NCI-H2107 (cell line): ENCODE measurements at regions not wholly inside any gene's neighbourhood (a gene's known extent, or its start where the extent isn't known, plus 50 kb on each side); places are given as distances from the start of the nearest gene placed in this dataset.
"Not testable (repeated sequence)": the region's sequence is repeated elsewhere in the genome, so short reads cannot be mapped to it uniquely, and the experiment has no call there.

Experiments used
- DNase-seq: peaks from one replicate; lab custom pipeline; 2025; lab: John Stamatoyannopoulos, UW

DNA sequence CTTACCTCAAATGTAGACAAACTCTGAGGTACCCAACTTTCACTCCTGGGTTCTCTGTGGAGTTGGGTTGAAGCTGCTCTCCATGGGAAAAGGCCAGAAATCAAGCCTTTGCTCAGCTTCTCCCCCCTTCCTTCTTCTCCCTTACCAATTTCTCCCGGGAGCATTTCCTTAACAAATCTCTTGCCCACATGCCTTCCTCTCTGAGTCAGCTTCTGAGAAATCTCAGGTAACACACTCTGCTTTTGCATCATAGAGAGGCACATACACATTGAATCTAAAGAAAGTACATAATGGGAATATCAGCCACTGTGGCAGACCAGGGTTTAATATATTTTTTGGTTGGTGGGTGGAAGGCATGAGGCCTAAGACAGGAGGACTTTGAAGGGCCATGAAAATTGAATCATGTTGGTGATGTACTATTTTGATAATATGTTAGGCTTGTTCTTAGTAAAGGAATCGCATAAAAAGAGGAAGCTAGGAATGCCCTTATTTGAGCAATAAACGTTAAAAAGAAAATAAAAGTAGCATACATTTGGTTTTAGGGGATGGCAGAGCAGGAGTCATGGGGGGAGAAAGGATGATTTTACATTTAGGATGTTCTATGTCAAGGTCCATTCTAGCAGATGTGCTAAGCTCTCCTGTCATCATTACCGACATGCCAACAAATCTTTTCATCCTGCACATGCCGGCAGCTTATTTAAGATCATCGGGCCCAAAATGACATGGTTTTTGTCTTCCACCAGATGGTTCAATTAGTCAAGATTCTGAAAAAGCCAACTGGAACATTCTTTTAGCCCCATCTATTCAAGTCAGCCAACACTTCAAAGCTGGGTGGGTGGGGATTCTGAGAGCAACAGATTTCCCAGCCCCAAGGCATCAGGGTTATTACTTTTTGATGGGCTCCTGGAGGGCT, 199.5 kb upstream of the CLINT1 start:
- no peak for DNase-seq

DNA sequence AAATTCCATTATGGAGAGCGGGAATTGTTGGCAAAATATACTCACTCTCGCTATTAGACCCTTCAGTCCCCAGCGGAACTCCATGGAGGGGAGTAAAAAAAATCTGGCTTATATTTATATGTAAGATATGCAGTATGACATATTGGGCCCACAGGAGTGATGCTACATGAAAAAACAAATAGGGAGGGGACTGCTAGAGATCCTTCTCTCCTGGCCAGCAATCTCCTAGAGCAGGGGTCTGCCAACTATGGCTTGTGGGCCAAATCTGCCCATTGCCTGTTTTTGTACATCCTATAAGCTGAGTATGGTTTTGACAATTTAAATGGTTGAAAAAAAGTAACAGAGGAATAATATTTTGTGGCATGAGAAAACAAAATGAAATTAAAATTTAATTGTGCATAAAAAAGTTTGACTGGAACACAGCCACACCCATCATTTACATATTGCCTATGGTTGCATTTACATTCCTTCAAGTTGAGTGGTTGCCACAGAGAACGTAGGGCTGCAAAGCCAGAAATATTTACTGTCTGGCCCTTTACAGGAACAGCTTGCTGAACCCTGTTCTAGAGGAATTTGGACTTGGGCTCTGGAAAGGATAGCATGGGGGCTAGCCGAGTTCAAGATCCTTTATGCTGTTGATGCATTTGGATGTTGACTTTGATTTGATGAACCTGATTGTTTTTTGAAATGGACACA, 197.3 kb upstream of the CLINT1 start:
- DNase-seq = no peak

DNA sequence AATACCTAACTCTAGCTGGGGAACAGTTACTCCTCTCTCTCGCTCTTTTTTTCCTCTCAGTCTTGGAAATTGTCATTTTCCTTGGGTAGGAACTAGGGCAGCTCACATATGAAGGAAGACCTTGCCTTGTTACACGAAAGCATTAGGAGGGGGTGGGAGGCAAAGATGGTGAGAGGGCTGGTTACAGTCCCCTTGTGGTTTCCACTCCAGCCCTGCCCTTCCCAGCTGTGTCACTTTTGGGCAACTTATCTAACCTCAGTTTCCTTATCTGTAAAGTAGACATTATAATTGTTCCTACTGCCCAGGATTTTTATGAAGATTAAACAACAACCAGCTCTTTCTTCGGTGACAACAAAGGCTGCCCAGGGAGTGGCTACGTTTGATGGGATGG, 196.2 kb upstream of the CLINT1 start:
- DNase-seq = no peak

DNA sequence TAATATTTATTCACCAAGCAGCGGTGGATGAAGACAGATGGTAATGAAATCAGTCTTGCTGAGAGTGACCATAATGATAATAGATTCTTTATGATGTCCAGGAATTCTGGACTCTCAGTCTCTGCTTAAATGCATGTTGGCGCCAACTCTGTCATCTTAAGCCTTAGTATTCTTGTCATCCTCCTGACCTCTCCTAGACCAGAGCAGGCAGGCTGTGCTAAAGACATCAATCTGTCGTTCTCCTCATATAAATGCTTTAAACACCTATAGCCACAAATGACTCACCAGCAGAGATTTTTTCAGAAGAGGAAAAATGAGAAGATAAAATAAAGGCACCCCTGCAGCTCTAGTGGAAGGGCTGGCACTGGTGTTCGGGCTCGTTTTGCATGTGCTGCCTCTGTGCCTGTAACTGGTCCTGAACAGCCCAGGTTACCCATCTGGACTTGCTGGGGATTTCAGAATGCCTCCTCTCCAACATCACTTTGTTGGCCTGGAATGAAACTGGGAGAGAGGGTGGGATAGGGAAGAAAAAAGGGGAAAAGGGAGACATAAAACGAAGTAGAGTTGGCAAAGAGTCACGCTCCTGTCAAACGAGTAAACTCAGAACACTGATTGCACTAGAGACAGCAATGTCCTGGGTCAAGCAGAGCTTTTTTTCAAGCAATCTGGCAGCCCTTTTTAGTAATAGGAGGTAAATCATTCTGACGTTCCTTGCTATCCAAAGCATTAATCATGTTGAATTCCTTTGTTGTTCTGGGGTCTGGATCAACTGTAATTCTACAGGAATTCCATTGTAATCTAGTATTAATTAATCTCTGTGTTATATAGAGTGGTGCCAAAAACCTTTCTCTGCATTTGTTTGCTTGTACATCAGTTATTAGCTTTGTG, 195.5 kb upstream of the CLINT1 start:
- DNase-seq = no peak

DNA sequence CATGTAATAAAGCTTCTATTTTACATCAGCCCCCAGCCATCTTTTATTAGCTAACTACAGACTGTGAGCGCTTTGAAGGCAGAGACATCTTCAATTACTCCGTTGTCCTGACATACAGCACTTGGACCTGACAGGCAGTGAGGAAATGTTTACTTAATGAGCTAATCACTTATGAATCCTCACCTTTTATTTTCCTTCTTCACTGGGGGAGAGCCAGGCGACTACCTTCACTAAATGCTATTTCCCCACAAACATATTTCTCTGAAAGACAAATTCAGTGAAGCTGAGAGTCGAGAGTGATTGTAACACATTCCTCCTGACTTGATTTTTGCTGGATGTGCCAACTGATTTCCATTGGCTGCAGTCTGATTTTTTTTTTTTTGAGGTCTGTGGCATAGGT, 192.1 kb upstream of the CLINT1 start:
- DNase-seq = no peak

DNA sequence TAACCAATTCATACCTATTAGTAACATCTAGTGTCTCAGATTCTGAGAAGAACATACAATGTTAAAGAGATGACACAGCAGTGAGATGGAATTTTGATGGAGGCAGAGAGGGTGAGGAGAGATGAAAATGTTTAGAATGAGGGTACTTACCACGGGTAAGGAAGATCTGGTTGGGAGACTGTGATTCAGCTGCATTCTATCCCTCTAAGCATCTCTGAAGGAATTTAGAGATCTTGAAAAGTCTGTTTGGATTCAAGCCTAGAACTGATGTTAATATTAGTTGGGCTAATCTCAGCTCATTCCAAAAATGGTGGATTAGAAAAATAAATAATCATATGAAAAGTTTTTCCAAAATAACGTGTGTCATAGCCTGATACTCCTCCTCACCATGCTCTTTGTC, 191.5 kb upstream of the CLINT1 start:
- no peak for DNase-seq

DNA sequence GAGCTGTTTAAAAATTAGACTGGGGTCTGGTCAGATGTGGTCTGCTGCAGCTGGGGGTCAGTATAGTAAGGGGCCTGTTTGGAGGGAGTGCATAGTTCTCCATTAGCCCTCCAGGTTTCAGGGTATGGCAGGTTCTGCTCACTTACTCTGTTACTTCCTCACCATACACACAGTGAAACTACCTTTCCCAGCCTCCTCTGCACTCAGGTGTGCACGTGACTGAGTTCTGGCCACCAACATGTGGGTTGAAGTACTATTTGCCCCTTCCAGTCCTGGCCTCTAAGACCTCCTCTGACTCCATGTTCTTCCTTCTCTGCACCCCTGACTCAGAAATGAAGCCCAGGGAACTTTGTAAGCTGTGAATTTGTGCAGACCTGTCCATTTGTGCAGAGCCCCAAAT, 190.5 kb upstream of the CLINT1 start:
- no peak for DNase-seq

DNA sequence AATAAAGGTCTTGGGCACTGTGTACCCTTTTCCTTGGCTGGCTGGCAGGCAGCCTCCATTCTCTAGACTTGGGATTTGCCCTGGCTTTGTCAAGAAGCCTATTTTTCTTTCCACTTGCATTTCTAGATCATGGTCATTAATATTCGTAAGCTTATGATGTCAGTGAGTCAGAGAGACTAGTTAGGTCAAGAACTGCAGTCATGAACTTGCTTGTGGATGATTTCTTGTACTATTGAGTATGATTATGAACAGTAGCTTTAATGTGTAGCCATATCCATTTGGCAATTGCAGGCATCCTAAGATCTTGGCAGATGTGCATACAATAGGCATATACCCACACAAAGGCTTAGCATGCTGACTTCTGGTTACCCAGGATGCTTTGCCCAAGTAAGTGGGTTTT, 186.8 kb upstream of the CLINT1 start:
- DNase-seq = no peak

DNA sequence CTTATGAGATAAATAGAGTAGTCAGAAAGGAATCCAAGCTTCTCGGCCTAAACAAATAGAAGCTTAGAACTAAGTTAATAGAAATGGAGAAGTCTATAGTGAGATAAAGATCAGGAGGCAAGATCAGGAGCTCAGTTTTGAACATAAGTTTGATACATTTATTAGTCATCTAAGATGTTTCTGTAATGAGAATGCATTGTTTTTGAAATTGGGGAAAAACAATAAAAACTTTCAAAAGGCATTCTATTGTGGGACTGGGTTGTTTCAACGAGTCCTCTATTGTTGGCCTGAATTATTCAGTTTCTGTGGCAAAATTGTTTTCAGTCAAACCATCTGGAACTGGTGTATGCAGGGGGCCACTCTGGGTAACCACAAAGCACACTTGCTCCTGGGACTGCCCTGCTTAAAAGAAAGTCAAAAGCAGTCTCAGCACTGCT, 181.0 kb upstream of the CLINT1 start:
- DNase-seq = no peak

DNA sequence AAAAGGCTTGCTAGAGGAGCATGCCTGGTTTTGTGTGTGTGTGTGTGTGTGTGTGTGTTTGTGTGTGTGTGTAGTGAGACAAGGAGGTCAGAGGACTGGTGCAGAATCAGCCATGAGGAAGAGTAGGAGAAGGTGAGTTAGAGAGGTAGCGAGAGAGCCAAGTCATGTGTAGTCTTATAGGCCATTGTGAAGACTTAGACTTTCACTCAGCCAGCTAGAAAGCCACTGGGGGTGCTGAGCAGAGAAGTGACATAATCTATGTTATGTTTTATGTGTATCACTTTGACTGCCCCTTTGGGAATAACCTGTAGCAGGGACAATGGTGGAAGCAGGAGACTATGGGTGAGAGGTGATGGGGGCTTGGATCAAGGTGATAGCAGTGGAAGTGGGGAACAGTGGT, 180.5 kb upstream of the CLINT1 start:
- DNase-seq = no peak

DNA sequence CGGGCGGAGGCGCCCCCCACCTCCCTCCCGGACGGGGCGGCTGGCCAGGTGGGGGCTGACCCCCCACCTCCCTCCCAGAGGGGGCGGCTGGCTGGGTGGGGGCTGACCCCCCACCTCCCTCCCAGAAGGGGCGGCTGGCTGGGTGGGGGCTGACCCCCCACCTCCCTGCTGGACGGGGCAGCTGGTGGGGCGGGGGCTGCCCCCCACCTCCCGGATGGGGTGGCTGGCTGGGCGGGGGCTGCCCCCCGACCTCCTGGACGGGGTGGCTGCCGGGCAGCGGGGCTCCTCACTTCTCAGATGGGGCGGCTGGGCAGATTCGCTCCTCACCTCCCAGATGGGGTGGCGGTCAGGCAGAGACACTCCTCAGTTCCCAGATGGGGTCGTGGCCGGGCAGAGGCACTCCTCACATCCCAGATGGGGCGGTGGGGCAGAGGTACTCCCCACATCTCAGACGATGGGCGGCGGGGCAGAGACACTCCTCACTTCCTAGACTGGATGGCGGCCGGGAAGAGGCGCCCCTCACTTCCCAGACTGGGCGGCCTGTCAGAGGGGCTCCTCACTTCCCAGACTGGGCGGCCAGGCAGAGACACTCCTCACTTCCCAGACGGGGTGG, 178.1 kb upstream of the CLINT1 start:
- DNase-seq = not testable (repeated sequence)

DNA sequence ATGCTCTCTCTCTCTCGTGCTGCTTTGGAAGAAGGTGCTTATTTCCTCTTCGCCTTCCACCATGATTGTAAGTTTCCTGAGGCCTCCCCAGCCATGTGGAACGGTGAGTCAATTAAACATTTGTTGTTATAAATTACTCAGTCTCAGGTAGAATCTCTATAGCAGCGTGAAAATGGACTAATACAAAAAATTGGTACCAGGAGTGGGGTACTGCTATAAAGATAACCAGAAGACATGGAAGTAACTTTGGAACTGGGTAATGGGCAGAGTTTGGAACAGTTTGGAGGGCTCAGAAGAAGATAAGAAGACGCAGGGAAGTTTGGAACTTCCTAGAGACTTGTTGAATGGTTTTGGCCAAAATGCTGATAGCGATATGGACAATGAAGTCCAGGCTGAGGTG, 175.6 kb upstream of the CLINT1 start:
- not testable (repeated sequence) for DNase-seq

DNA sequence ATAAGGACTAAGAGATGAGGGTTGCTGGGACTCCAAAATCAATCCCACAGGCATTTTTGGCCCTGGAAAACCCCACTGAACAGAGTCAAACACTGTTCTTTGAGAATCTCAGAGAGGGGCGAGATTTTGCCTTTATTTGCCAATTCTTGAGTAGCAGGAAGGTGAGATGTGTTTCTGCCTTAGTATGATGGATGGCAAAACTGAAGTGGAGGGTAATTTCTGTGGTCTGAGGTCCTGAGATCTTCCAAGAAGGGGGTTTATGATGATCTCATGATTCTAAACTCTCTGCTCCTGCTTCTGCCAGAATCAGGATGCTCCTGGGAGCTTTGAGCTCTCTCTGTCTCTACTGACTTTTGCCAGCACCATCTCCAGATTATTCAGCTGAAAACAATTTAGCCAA, 174.8 kb upstream of the CLINT1 start:
- no peak for DNase-seq

DNA sequence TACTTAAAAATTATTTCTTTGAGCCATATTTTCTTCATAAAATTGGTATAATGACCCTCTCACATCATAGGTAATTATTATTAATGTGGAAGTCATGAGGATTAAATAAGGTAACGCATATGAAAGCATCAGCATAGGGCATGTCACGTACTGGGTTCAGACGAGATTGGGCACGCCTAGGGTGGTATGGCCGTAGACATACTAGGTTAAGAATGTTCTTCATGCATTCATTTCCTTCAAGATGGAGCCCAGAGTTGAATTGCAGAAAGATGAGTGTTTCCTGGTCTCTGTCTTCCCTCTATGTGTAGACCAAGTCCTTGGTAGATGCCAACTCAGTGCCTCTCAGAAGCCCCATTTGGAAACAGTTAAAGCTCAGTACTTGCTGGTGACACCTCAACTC, 174.1 kb upstream of the CLINT1 start:
- no peak for DNase-seq

DNA sequence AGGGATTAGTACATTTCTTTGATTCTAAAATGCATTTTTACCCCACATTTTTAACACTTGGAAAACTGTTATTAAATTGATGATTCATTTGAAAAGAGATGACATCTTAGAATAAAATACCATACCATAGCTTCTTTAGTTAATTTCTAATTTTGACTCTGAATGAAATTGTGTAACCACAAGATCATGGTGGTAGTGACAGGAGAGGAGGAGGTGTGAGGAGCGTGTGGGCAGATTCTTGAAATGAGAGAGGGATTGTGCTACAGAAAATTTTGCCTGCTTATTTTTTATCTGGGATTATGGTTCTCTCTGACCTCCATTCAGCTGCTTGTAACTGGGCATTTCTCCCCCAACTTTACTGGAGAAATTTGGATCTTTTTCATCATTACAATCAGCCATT, 173.3 kb upstream of the CLINT1 start:
- DNase-seq = no peak

DNA sequence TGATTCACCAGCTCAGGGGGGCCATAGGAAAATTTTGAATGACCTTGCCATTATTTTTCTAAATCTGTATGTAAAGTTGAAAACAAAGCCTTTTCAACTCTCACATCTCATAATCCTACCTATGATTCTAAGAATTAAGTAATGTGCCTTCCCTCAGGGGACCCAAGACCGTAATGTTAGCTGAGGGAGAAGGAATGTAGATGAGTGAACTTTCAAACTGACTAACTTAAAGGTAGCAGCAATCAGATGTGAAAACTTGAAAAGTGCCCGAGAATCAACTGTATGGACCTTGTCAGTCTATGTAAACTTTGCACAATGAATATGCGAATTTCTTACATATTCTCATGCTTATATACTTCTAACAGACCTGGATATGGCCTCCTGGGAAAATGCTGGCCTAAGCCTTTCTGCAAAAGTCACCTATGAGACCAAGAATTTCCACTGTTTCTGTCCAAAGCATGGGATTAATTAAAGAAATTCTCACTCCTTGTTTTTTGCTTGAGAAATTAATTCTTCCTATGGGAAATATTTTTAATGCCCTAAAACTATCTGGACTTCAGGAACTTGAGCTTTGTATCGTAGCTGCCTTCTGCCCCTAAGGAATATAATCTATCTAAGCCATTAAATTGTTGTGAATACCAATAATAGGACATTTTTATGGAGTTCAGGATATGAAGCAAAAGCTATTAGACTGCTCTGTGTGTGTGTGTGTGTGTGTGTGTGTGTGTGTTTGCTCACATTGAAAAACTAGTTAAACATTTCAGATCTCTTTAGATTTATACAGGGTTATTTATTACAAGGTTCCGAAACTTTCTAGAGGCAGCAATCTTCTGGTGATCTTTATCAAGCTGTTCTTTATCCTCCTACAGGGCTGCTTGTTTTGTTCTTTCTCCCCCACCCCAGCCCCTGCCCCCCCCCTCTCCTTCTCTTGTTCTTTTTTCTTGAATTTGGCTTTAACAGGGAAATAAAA, 169.1 kb upstream of the CLINT1 start:
- no peak for DNase-seq

DNA sequence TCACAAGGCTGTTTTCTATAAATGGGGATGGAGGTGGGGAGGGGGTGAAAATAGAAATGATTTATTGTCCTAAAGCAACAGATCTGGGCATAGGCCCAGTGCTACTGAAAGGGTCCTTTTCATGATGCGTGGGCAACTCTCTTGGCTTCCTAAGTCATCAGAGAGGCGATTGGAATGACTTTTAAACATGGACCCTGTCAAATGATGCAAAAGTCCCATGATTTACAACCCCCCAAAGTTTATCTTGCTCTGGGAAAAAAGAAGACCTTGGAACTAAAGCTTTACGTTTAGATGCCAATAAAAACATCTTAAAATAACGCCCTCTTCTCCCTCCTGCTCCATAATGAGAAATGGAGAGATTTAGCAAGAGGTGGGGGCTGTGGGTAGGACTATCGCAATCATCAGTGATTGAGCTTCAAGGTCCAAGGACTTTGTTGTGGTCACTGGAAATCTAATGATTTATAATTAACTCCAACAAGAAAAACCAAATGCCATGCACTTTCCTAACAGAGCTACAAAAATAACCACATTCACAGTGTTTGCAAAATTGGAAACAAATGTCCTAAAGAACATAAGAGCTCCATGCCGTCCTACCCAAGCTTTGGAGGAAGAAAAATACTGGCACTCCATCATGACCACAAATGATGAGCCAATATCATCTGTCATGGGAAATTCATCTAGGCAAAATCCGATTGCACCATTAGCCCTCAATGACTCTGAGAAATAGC, 167.5 kb upstream of the CLINT1 start:
- no peak for DNase-seq

DNA sequence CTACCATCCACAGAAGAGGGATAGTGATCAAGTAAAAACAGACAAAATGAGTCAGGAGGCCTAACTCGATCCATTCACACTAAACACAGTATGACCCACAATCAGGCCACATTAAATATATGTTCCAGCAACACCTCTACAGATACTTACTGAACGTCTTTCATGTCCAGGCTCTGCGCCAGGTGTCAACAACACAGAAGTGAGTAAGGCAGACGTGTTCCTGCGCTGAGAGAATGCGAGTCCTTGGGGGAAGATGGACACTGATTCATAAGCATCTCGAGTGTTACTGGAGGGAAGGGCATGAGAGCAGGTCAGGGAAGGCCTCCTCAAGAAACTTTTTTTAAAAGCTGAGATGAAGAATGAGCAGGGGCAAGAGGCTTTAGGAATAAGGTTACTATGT, 164.3 kb upstream of the CLINT1 start:
- DNase-seq = no peak

DNA sequence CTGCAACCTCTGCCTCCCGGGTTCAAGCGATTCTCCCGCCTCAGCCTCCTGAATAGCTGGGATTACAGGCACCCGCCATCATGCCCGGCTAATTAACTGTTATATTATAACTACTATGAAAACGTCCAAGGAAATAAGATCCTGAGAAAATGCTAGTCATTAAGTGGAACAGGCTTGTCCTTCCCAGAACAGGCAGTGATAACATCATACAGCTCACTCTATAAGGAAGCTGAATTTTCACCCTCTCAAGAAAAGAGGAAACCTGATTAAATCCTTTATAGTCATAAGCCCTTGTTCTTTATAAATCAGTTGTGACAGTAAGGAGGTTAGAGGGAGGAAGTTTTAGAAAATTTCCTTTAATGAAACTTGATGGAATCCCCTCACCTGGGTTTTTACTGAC, 163.9 kb upstream of the CLINT1 start:
- no peak for DNase-seq

DNA sequence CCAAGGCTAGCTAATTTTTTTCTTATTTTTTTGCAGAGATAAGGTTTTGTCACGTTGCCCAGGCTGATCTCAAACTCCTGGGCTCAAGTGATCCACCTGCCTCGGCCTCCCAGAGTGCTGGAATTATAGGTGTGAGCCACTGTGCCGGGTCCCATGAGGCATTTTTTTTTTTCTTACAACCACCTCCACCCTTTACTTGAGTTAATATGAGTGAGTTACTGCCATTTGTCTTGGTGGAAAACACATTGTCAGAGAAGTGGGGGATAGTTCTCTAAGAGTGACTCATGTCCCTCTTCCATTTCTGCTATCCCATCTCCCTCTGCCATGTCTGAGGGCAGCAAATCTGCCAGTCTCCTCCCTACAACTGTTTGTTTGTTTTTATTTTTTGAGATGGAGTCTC, 163.4 kb upstream of the CLINT1 start:
- DNase-seq = no peak
